Right cardiac atrium (tissue), 5 donors: ENCODE measurements at regions not wholly inside any gene's neighbourhood (a gene's known extent, or its start where the extent isn't known, plus 50 kb on each side); places are given as distances from the start of the nearest gene placed in this dataset.

ENCODE experiments used
- ATAC-seq, 2 donors: fragments of 200-7000 bp; cut with Tn5 transposase; one replicate each; pipeline versions ENCODE4 v1.8.0 to v1.9.1; 2020; ENCODE audit warnings: moderate library complexity in 2 of 2, mild to moderate bottlenecking in 1 of 2
- DNase-seq, 3 donors: peaks; one replicate each; pipeline ENCODE4 v3.0.0-alpha.2; 2020
- H3K27ac ChIP-seq: one replicate; pipeline ENCODE4 v1.5.1; 2013; ENCODE audit warnings: mild to moderate bottlenecking, low read length, control low read depth, moderate library complexity
- H3K27me3 ChIP-seq: one replicate; pipeline ENCODE4 v1.6.1; 2013; ENCODE audit not compliant: control insufficient read depth, insufficient read depth
- H3K4me1 ChIP-seq: one replicate; pipeline ENCODE4 v1.6.1; 2013; ENCODE audit warnings: low read length; ENCODE audit not compliant: control insufficient read depth, insufficient read depth
- H3K4me3 ChIP-seq: one replicate; pipeline ENCODE4 v1.5.1; 2013; ENCODE audit warnings: low read length, control low read depth
- H3K9me3 ChIP-seq: one replicate; pipeline ENCODE4 v1.6.1; 2013; ENCODE audit warnings: low read length; ENCODE audit not compliant: control insufficient read depth
- WGBS: extraction: QIAGEN DNeasy Blood & Tissue Kit; methylation state at CpG from one replicate; pipeline ENCODE4 v1.1.7; 2013; 5-methylcytosine and 5-hydroxymethylcytosine counted together
- intact Hi-C, 4 donors: fragments of 100-400 bp; cut with DNase I; formaldehyde crosslinking; loops; one replicate each; pipeline versions ENCODE4 v1.11.0 to v1.14.0; 2022 to 2023
- donor health status: healthy with polysubstance abuse.
- donor health status: DM: no; HTN: yes; CAD: no.
- donor health status: DM: no; HTN: no; CAD: no.
- donor health status: DM: no; HTN: yes; CAD: no; lungs with severe emphysema.
- donor health status: DM: yes; HTN: yes; CAD: no.

DNA sequence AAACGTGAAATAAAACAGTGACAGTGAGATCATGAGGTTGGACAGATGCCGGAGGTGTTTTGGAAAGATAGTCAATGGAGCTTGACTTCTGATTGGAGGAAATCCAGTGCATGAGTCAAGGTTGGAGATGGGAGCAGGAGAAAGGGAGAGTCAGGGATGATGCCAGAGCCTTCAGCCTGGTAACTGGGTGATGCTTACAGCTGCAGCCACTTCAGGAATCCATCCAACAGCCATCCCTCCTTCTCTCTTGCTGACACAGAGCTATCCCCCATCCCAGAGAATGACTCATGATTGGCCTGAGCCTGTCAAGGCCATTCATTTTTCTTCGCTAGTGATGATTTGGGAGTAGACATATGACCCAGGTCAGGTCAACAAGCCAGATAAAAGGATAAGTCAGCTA, 112.8 kb downstream of the SAMD5 start:
- 44% methylated on average over 3 of the region's 3 CpGs for WGBS
- Histone ChIP-seq H3K9me3 (no peaks in the 10 kb centered on the region), H3K4me1 (no peaks in the 10 kb centered on the region), H3K4me3 (no peak overlapping the region), H3K27me3 (no peaks in the 10 kb centered on the region), H3K27ac (no peak overlapping the region)
- ATAC-seq, result peak in 1 of 2 donors; percentile 71
- intact Hi-C loops, result no loop called here
- no peak for DNase-seq

DNA sequence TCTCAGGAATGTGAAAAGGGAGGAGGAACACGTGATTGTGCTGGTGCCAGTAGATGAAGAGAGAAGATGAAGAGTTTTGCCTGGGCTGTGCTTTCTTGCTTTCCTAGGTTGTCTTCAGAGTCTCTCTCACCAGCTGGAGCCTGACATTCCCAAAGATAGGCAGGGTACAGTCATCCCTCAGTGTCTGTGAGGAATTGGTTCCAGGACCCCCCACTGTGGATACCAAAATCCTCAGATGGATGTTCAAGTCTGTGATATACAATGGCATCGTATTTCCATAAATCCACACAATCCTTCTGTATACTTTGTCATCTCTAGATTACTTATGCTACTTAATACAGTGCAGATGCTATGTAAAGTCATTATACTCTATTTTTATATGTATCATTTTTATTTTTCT, 113.5 kb downstream of the SAMD5 start:
- intact Hi-C loops, result no loop called here
- no peaks in the 10 kb centered on the region for H3K27me3 ChIP-seq
- H3K27ac ChIP-seq, result no peak overlapping the region
- no peaks in the 10 kb centered on the region for H3K9me3 ChIP-seq
- no peak for ATAC-seq
- no peaks in the 10 kb centered on the region for H3K4me1 ChIP-seq
- 70% methylated on average over 2 of the region's 2 CpGs for WGBS
- DNase-seq, result no peak
- H3K4me3 ChIP-seq, result no peak overlapping the region

DNA sequence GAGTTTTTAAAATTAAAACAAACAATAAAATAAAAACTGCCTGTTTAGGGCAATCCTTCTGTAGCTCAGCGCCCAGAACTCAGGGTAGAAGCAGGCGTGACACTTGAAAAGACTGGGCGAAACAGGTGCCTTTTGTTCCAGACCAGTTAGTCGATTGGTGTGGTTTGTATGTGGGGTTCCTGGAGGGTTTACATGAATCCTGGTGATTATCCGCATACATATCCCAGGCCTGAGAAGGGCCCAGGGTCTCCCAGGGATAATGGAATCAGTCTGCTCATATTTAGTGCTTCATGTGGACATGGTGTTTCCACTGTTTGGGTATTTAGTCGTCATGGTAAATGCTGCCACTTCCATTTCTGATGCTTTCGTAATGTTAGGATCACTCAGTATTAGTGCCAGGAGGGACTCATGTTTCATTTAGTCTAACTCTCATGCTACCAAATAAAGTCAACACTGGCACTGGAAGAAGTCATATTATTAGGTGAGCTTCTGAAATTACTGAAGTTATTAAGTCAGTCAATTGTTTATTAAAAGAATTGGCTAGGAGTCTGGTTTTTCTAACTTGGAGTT, 116.5 kb downstream of the SAMD5 start:
- no peaks in the 10 kb centered on the region for H3K9me3 ChIP-seq
- ATAC-seq, result no peak
- WGBS, result 93% methylated on average over 7 of the region's 7 CpGs
- no peak overlapping the region for H3K27ac ChIP-seq
- no peak overlapping the region for H3K4me3 ChIP-seq
- intact Hi-C loops, result no loop called here
- no peaks in the 10 kb centered on the region for H3K27me3 ChIP-seq
- DNase-seq, result no peak
- no peaks in the 10 kb centered on the region for H3K4me1 ChIP-seq

DNA sequence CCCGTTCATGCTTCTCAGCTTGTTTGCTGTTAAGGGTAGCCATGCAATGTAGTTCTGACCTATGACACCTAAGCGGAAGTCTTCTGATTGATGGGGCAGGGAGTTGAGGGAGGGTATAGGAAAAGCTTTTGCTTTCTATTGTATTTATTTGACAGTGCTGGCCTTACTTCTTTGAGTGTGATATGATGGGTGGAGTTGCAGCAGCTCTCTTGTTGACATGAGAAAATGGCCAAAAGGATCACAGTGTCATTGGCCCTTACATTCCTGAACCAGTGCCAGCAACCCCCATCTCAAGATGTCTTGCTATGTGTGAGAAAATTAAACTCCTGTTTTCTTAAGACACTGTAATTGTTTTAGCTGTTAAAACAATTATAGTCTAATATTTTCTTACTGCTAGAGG, 117.5 kb downstream of the SAMD5 start:
- intact Hi-C loops, result no loop called here
- Histone ChIP-seq H3K27ac (no peak overlapping the region), H3K27me3 (no peaks in the 10 kb centered on the region), H3K4me3 (no peak overlapping the region), H3K9me3 (no peaks in the 10 kb centered on the region), H3K4me1 (no peaks in the 10 kb centered on the region)
- ATAC-seq (no peak), DNase-seq (no peak)
- WGBS, result 66% methylated on average over 2 of the region's 2 CpGs

DNA sequence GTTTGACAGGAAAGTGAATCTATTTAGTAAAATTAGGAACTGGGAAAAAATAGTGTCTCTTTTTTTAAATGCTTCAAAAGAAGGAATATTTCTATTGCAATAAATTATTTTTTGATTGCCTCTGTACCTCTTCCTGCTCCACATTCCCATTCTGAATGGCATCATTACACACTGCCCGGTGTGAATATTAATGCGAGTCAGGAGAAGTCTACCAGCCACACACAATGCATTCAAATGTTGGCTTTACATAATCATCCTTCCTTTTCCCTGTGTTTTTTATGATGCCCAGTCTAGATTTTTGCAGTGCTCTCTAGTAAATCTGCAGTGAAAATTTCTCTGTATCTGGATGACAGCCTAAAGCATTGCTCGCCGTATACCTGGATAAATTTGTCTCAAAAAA, 118.9 kb downstream of the SAMD5 start:
- H3K4me3 ChIP-seq, result no peak overlapping the region
- ATAC-seq (no peak), DNase-seq (no peak)
- H3K27me3 ChIP-seq, result no peaks in the 10 kb centered on the region
- intact Hi-C loops, result no loop called here
- no peaks in the 10 kb centered on the region for H3K4me1 ChIP-seq
- H3K27ac ChIP-seq, result no peak overlapping the region
- no peaks in the 10 kb centered on the region for H3K9me3 ChIP-seq
- 50% methylated on average over 4 of the region's 4 CpGs for WGBS

DNA sequence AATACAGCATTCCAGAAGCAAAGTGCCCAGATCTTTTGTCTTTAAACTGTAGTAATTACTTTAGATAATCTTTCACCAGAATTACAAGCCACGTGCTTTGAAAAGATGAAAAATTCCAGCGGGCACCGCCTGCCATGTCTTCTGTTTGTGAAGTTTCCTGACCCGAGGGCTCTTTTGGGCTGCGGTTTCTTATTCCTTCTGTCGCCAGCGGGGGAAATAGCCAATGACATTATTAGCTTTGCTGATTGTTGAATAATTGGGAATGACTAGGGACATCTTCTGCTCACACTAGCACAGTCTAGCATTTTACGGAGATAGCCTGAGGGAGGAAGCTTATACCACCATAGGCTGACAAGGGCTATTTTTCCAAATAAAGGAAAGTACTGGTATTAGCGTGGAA, 124.7 kb downstream of the SAMD5 start:
- Histone ChIP-seq H3K4me3 (no peak overlapping the region), H3K27me3 (no peaks in the 10 kb centered on the region), H3K4me1 (no peaks in the 10 kb centered on the region), H3K9me3 (no peaks in the 10 kb centered on the region), H3K27ac (no peak overlapping the region)
- DNase-seq, result no peak
- ATAC-seq, result no peak
- 91% methylated on average over 9 of the region's 9 CpGs for WGBS
- intact Hi-C loops, result no loop called here

DNA sequence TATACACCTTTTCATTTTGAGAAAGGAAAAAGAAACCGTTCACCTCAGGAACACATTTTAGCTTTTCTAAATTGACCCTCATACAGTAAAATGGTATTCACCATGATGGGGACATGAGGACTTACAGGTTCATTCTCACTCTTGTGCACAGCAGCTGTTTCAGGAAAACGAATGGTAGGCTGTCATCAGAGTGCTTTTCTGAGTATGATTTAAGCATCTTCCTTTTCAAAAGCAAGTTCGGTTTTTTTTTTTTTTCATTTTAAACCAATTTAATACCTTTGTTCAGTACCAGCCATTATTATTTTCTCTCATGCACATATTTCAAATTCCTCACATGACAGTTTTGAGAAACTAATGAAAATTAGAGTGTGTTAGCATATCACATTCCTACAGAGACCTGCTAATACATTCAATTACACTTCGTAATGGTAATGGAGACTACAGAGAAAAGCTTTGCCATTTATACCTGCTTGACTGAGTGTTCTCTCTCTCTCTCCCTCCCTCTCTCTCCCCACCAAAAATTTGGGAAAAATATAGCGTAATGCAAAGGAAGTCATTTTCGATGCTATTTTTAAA, 129.2 kb downstream of the SAMD5 start:
- no peaks in the 10 kb centered on the region for H3K9me3 ChIP-seq
- H3K27ac ChIP-seq, result no peak overlapping the region
- no peak for DNase-seq
- H3K4me3 ChIP-seq, result no peak overlapping the region
- WGBS, result 78% methylated on average over 6 of the region's 6 CpGs
- no peaks in the 10 kb centered on the region for H3K4me1 ChIP-seq
- H3K27me3 ChIP-seq, result no peaks in the 10 kb centered on the region
- intact Hi-C loops, result no loop called here
- ATAC-seq, result no peak

DNA sequence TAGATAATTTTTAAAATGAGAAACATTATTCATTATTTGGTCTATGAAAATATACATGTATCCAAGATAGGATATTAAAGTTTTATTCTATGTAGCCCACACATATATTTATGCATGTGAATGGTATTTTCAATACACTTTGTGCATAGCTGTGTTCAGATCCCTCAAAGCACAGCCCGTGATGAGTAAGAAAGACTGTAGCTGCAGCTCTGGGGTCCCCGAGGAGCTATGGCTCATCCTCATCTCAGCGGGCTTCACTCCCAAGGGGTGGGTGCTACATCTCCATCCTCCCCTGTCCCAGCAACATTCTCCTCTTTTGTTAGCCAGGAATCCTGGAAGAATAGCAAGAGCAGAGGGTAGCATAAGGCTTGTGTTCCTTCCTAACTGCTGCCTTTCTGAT, 130.8 kb downstream of the SAMD5 start:
- no peaks in the 10 kb centered on the region for H3K27me3 ChIP-seq
- intact Hi-C loops, result no loop called here
- H3K4me3 ChIP-seq, result no peak overlapping the region
- 78% methylated on average over 3 of the region's 3 CpGs for WGBS
- H3K4me1 ChIP-seq, result no peaks in the 10 kb centered on the region
- ATAC-seq, result no peak
- DNase-seq, result no peak
- no peak overlapping the region for H3K27ac ChIP-seq
- no peaks in the 10 kb centered on the region for H3K9me3 ChIP-seq

DNA sequence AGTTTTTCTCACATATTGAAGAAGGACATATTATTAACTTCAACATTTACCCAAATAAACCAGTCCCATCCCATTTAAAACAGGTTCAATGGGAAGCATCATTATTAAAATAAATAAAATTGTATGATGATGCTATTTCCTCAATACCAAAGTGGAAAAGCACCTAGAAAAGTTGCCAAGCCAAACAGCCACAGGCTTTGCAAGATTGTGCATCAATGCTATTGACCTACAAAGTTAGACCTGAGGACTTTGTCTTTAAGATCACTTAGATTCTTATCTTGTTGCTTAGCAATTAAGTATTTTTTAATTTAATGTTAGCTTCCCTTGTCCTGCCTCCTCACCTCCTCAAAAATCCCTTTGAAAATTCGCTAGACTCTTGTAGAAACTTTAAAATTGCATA, 132.1 kb downstream of the SAMD5 start:
- DNase-seq, result no peak
- ATAC-seq, result no peak
- Histone ChIP-seq H3K27me3 (no peaks in the 10 kb centered on the region), H3K4me1 (no peaks in the 10 kb centered on the region), H3K4me3 (no peak overlapping the region), H3K27ac (no peak overlapping the region), H3K9me3 (no peaks in the 10 kb centered on the region)
- intact Hi-C loops, result loop anchor here in 1 of 4 donors (10.0 kb wide), 1 partner anchor 126 kb away; no protein-coding TSS in a partner anchor
- WGBS, result 80% methylated on average over 1 of the region's 1 CpG

DNA sequence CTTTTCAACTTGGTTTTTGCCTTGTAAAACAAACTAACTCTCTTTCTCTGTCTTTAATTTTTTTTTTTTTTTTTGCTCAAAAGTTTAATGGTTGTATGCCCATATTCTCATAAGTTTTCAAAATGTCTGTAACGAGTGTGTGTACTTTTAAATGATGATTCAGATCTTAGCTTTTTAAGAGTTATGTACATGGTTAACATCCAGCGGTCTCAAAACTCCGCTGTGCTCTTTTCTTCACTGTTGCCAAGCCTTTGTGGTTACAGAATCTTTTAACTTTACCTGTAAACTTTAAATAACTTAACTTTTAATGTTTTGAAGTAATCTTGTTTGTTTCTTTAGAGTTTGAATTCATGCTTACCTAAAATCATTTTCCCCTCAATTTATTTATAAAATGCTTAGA, 133.0 kb downstream of the SAMD5 start:
- Histone ChIP-seq H3K9me3 (no peaks in the 10 kb centered on the region), H3K4me3 (no peak overlapping the region), H3K27me3 (no peaks in the 10 kb centered on the region), H3K27ac (no peak overlapping the region), H3K4me1 (no peaks in the 10 kb centered on the region)
- 91% methylated on average over 3 of the region's 3 CpGs for WGBS
- ATAC-seq, result no peak
- intact Hi-C loops, result loop anchor here in 1 of 4 donors (10.0 kb wide), 1 partner anchor 127 kb away; no protein-coding TSS in a partner anchor
- DNase-seq, result no peak

DNA sequence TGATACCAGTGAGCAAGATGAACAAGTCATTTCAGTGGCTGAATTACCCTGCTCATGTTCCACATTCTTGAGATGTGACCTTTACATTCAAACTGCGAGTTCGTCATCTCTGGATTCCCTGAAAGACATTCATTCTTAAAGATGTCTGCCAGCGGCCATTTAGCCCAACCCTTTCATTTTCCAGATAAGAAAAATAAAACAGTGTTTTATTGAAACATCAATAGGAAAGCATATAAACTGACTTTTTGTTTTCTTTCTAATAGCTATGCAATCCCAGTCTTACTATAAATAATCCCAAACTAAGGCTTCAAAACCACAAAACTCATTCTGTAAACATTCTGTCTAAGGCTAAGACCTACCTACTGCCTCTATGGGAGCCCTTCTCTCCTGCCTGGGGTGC, 134.0 kb downstream of the SAMD5 start:
- Histone ChIP-seq H3K9me3 (no peaks in the 10 kb centered on the region), H3K4me1 (no peaks in the 10 kb centered on the region), H3K27me3 (no peaks in the 10 kb centered on the region), H3K4me3 (no peak overlapping the region), H3K27ac (no peak overlapping the region)
- WGBS, result 84% methylated on average over 3 of the region's 3 CpGs
- ATAC-seq (no peak), DNase-seq (no peak)
- intact Hi-C loops, result loop anchor here in 1 of 4 donors (10.0 kb wide), 1 partner anchor 128 kb away; no protein-coding TSS in a partner anchor
